Left ventricle myocardium inferior (tissue), 1 donor: ENCODE measurements at regions not wholly inside any gene's neighbourhood (a gene's known extent, or its start where the extent isn't known, plus 50 kb on each side); places are given as distances from the start of the nearest gene placed in this dataset.

Experiments used
- DNase-seq: peaks from one replicate; pipeline ENCODE4 v3.0.0-alpha.2; 2020
- H3K27ac ChIP-seq: fragments of 200-600 bp; replicated peaks from 2 replicates; pipeline ENCODE4 v1.8.0; 2021
- H3K27me3 ChIP-seq: fragments of 200-600 bp; 2 replicates; pipeline ENCODE4 v1.8.0; 2021; ENCODE audit warnings: low read depth
- H3K36me3 ChIP-seq: fragments of 200-600 bp; 2 replicates; pipeline ENCODE4 v1.8.0; 2021
- H3K4me1 ChIP-seq: fragments of 200-600 bp; 2 replicates; pipeline ENCODE4 v1.8.0; 2021
- H3K4me3 ChIP-seq: fragments of 200-600 bp; 2 replicates; pipeline ENCODE4 v1.8.0; 2021; ENCODE audit warnings: mild to moderate bottlenecking, moderate library complexity
- H3K9me3 ChIP-seq: fragments of 200-600 bp; replicated peaks from 2 replicates; pipeline ENCODE4 v1.8.0; 2021
- intact Hi-C: fragments of 100-400 bp; cut with micrococcal nuclease; formaldehyde crosslinking; loops from one replicate; pipeline ENCODE4 v1.11.0; 2022
- TF ChIP-seq, protein P1 (sequence below): fragments of 200-600 bp; IDR thresholded peaks from 2 replicates; pipeline ENCODE4 v1.8.0; 2021; ENCODE audit warnings: antibody characterized with exemption, mild to moderate bottlenecking, borderline replicate concordance
- donor health status: DM: no; HTN: yes; CAD: no; lungs with severe emphysema.

DNA sequence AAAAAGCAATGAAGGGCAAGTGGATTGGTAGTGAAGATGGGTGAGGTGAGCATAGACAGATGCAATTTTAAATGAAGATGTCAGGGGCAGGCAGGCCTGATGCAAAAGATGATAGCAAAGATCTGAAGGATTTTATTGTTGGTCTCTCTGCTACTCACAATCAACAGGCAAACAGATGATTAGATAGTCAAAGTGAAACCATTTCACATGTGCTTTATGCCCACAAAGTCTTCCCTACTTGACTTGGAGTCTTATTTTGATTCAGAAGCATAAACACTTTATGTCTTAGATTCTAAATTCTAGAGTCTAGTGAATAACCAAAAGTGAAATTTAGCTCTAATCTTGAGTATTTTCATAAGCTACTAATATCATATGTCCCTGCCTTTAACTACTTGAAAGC lies 153.8 kb upstream of the HNRNPA3 start:
- Histone ChIP-seq H3K9me3 (no peaks in the 10 kb centered on the region), H3K27me3 (peaks cover 19% of the 10 kb centered on the region), H3K27ac (no peak overlapping the region), H3K4me3 (no peak overlapping the region), H3K36me3 (no peaks in the 10 kb centered on the region), H3K4me1 (no peaks in the 10 kb centered on the region)
- TF ChIP-seq, protein P1, sequence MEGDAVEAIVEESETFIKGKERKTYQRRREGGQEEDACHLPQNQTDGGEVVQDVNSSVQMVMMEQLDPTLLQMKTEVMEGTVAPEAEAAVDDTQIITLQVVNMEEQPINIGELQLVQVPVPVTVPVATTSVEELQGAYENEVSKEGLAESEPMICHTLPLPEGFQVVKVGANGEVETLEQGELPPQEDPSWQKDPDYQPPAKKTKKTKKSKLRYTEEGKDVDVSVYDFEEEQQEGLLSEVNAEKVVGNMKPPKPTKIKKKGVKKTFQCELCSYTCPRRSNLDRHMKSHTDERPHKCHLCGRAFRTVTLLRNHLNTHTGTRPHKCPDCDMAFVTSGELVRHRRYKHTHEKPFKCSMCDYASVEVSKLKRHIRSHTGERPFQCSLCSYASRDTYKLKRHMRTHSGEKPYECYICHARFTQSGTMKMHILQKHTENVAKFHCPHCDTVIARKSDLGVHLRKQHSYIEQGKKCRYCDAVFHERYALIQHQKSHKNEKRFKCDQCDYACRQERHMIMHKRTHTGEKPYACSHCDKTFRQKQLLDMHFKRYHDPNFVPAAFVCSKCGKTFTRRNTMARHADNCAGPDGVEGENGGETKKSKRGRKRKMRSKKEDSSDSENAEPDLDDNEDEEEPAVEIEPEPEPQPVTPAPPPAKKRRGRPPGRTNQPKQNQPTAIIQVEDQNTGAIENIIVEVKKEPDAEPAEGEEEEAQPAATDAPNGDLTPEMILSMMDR: no peak
- intact Hi-C loops: no loop called here
- no peak for DNase-seq

DNA sequence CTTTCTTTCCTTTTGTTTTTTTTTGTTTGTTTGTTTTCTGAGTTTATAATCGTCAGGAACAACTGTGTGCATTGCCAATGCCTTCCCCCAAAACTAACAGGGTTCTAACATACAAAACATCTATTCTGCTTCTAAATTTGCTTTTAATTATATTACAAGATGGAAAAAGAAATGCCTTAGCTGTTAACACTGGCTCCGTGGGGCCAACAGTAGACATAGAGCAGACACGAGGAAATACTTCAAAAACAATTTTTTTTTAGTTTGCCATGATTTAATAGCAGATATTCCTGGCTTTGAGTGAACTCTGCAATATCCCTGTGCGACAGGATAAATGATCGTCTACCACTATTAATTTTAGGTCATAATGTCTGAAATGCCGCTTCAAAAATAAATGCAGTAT lies 153.3 kb upstream of the HNRNPA3 start:
- Histone ChIP-seq H3K4me3 (no peak overlapping the region), H3K9me3 (no peaks in the 10 kb centered on the region), H3K36me3 (no peaks in the 10 kb centered on the region), H3K27ac (no peak overlapping the region), H3K4me1 (no peaks in the 10 kb centered on the region), H3K27me3 (peaks cover 19% of the 10 kb centered on the region)
- intact Hi-C loops: no loop called here
- TF ChIP-seq, protein P1: no peak
- no peak for DNase-seq

DNA sequence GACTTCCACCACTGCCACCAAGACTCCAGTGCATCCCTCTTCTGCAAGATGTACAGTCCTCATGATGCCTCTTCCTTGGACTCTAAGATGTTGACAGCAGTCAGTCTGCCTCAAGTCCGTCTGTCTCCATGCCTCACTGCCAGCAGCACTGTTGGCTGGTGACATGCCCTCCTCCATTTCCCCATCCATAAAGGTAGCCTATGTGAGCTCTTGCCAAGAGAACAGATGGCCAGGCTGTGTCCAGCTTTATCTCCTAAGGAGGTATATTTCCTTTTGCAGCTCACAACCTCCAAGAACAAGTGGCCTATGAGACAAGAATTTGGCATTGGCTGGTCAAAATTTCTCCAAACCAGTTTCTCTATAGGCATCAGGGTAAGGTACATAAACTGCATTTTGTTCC lies 149.3 kb upstream of the HNRNPA3 start:
- intact Hi-C loops: no loop called here
- DNase-seq: no peak
- no peaks in the 10 kb centered on the region for H3K4me1 ChIP-seq
- H3K9me3 ChIP-seq: no peaks in the 10 kb centered on the region
- TF ChIP-seq, protein P1: no peak
- H3K4me3 ChIP-seq: no peak overlapping the region
- H3K36me3 ChIP-seq: no peaks in the 10 kb centered on the region
- H3K27ac ChIP-seq: no peak overlapping the region
- H3K27me3 ChIP-seq: peaks cover 19% of the 10 kb centered on the region

DNA sequence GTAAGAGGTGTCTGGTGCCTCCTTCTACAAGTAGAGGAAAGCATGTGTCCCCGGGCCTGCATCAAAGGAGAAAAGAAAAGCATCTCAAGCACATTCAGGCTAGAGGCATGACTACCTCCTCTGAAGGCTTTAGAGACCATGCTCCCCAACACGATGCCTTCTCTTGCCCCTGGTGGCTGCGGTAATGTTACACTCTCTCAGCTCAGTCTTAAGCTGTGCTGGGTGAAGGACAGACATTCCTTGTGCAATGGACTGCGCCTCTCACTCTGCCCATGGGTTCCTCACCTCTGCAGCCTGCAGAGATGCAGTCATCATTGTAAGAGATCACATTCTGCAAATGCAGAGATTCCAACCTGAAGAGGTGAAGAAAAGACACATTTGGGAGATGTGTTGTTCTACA lies 148.2 kb upstream of the HNRNPA3 start:
- TF ChIP-seq, protein P1: no peak
- no peak for DNase-seq
- H3K4me3 ChIP-seq: no peak overlapping the region
- intact Hi-C loops: no loop called here
- no peak overlapping the region for H3K27ac ChIP-seq
- H3K4me1 ChIP-seq: no peaks in the 10 kb centered on the region
- no peaks in the 10 kb centered on the region for H3K9me3 ChIP-seq
- no peaks in the 10 kb centered on the region for H3K36me3 ChIP-seq
- peaks cover 20% of the 10 kb centered on the region for H3K27me3 ChIP-seq

DNA sequence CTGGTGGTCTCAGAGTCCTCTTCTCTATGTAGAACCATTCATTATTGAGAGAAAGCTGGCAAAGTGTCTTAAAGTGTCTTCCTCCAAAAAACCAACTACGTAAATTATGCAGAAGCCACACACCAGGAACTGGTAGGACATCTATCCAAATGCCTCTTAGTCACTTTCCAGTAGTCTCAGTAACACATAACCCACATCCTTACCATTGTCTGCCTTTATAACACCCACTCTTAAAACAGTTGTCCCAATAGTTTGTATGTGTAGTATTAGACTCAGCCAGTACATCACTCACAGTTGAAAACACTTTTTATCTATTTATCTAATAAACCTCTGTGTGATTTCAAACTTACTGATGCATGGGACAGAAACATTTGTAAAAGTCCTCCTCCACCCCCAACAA lies 143.6 kb upstream of the HNRNPA3 start:
- intact Hi-C loops: no loop called here
- TF ChIP-seq, protein P1: no peak
- no peaks in the 10 kb centered on the region for H3K4me1 ChIP-seq
- DNase-seq: no peak
- no peak overlapping the region for H3K4me3 ChIP-seq
- no peak overlapping the region for H3K27ac ChIP-seq
- H3K36me3 ChIP-seq: no peaks in the 10 kb centered on the region
- no peaks in the 10 kb centered on the region for H3K9me3 ChIP-seq
- H3K27me3 ChIP-seq: peaks cover 4% of the 10 kb centered on the region

DNA sequence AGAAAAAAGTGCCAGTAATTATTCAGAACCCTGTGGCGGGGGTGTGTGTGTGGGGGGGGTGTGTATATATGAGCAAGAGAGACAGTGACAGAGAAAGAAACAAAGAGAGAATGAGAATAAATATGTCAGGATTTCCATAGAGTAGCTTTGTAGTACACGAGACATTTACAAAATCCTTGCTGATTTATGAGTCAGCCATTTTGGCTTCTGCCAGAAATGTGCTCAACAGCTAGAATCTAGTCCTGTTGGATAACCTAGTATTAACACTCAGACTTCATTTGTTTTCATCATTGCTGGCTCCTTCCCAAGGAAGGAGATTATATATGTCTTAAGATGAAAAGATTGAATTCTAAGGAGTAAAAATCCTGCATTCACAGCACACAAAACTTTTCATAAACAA lies 140.5 kb upstream of the HNRNPA3 start:
- H3K9me3 ChIP-seq: no peaks in the 10 kb centered on the region
- no peak for DNase-seq
- H3K36me3 ChIP-seq: no peaks in the 10 kb centered on the region
- H3K27ac ChIP-seq: no peak overlapping the region
- no peak overlapping the region for H3K4me3 ChIP-seq
- TF ChIP-seq, protein P1: no peak
- peaks cover 13% of the 10 kb centered on the region for H3K27me3 ChIP-seq
- intact Hi-C loops: no loop called here
- no peaks in the 10 kb centered on the region for H3K4me1 ChIP-seq
